Astrocyte (in vitro differentiated cells and primary cell): ENCODE measurements at regions not wholly inside any gene's neighbourhood (a gene's known extent, or its start where the extent isn't known, plus 50 kb on each side); places are given as distances from the start of the nearest gene placed in this dataset.
"Not testable (repeated sequence)": the region's sequence is repeated elsewhere in the genome, so short reads cannot be mapped to it uniquely, and the experiment has no call there.

ENCODE experiments used
- DNase-seq: peaks from one replicate; pipeline ENCODE4 v3.0.0-alpha.2; 2010; ENCODE audit warnings: low read depth
- FAIRE-seq: peaks from 2 replicates; lab custom pipeline; 2011; peaks lifted over from hg19 to GRCh38; lab: Jason Lieb, UNC
- H2AFZ ChIP-seq: 2 replicates; pipeline ENCODE4 v1.6.0; 2012; ENCODE audit warnings: low read depth, low read length, inconsistent platforms
- H3K27ac ChIP-seq: 2 replicates; pipeline ENCODE4 v1.5.1; 2011; ENCODE audit warnings: low read depth, low read length, inconsistent platforms
- H3K27me3 ChIP-seq: 2 replicates; pipeline ENCODE4 v1.6.0; 2011; ENCODE audit warnings: low read length, inconsistent platforms; ENCODE audit not compliant: insufficient read depth
- H3K36me3 ChIP-seq: 2 replicates; pipeline ENCODE4 v1.5.1; 2011; ENCODE audit warnings: low read length, inconsistent platforms; ENCODE audit not compliant: insufficient read depth
- H3K4me1 ChIP-seq: 2 replicates; pipeline ENCODE4 v1.5.1; 2011; ENCODE audit warnings: low read length, inconsistent platforms; ENCODE audit not compliant: insufficient read depth
- H3K4me2 ChIP-seq: 2 replicates; pipeline ENCODE4 v1.6.0; 2012; ENCODE audit warnings: low read length, inconsistent platforms
- H3K4me3 ChIP-seq: 2 replicates; pipeline ENCODE4 v1.5.1; 2011; ENCODE audit warnings: low read depth, mild to moderate bottlenecking, low read length, inconsistent platforms; ENCODE audit not compliant: insufficient read depth
- H3K79me2 ChIP-seq: 2 replicates; pipeline ENCODE4 v1.6.0; 2012; ENCODE audit warnings: mild to moderate bottlenecking, low read length, inconsistent platforms; ENCODE audit not compliant: insufficient read depth
- H3K9ac ChIP-seq: 2 replicates; pipeline ENCODE4 v1.6.0; 2012; ENCODE audit warnings: mild to moderate bottlenecking, low read length, inconsistent platforms
- H3K9me3 ChIP-seq: 2 replicates; pipeline ENCODE4 v1.5.1; 2012; ENCODE audit warnings: low read depth, mild to moderate bottlenecking, low read length, inconsistent platforms; ENCODE audit not compliant: insufficient read depth
- H4K20me1 ChIP-seq: 2 replicates; pipeline ENCODE4 v1.6.0; 2012; ENCODE audit warnings: low read length, inconsistent platforms; ENCODE audit not compliant: insufficient read depth
- H3K27ac Mint-ChIP-seq: one replicate; pipeline ENCODE4 v1.8.0; 2021; ENCODE audit warnings: mild to moderate bottlenecking, mixed read lengths; ENCODE audit not compliant: unreplicated experiment
- H3K27me3 Mint-ChIP-seq: one replicate; pipeline ENCODE4 v1.8.0; 2021; ENCODE audit warnings: low read depth, mixed read lengths; ENCODE audit not compliant: unreplicated experiment
- H3K36me3 Mint-ChIP-seq: one replicate; pipeline ENCODE4 v1.8.0; 2021; ENCODE audit warnings: low read depth, mixed read lengths; ENCODE audit not compliant: unreplicated experiment
- H3K4me1 Mint-ChIP-seq: one replicate; pipeline ENCODE4 v1.8.0; 2021; ENCODE audit warnings: low read depth, mixed read lengths; ENCODE audit not compliant: unreplicated experiment
- H3K4me3 Mint-ChIP-seq: one replicate; pipeline ENCODE4 v1.8.0; 2021; ENCODE audit warnings: mild to moderate bottlenecking, moderate library complexity, mixed read lengths; ENCODE audit not compliant: unreplicated experiment
- H3K9me3 Mint-ChIP-seq: one replicate; pipeline ENCODE4 v1.8.0; 2021; ENCODE audit warnings: mild to moderate bottlenecking, mixed read lengths; ENCODE audit not compliant: unreplicated experiment
- CTCF ChIP-seq: IDR thresholded peaks from 2 replicates; pipeline ENCODE4 v1.5.1; 2011; ENCODE audit warnings: low read depth, mild to moderate bottlenecking, inconsistent platforms, low read length, moderate library complexity; ENCODE audit not compliant: insufficient read depth
- EZH2 ChIP-seq: IDR thresholded peaks from 2 replicates; pipeline ENCODE4 v1.6.1; 2012; ENCODE audit warnings: mild to moderate bottlenecking, low read length, inconsistent platforms; ENCODE audit not compliant: insufficient read depth

- H3K4me2 ChIP-seq: no peak overlapping the region
- H3K27me3 ChIP-seq: no peaks in the 10 kb centered on the region
- H3K9me3 Mint-ChIP-seq: peaks cover 2% of the 10 kb centered on the region
- no peaks in the 10 kb centered on the region for H3K36me3 ChIP-seq
- DNase-seq (no peak), FAIRE-seq (no peak)
- no peaks in the 10 kb centered on the region for H3K27me3 Mint-ChIP-seq
- H3K36me3 Mint-ChIP-seq: no peaks in the 10 kb centered on the region
- H3K4me3 Mint-ChIP-seq: no peak overlapping the region
- TF ChIP-seq EZH2: no peak
- TF ChIP-seq CTCF: no peak
- H2AFZ ChIP-seq: no peak overlapping the region
- no peaks in the 10 kb centered on the region for H4K20me1 ChIP-seq
- H3K9me3 ChIP-seq: no peaks in the 10 kb centered on the region
- H3K27ac Mint-ChIP-seq: no peak overlapping the region
- no peak overlapping the region for H3K27ac ChIP-seq
- no peaks in the 10 kb centered on the region for H3K79me2 ChIP-seq
- peaks cover 9% of the 10 kb centered on the region for H3K4me1 ChIP-seq
- H3K4me1 Mint-ChIP-seq: peaks cover 15% of the 10 kb centered on the region
- no peak overlapping the region for H3K9ac ChIP-seq
- no peak overlapping the region for H3K4me3 ChIP-seq
These were observed 239.0 kb upstream of the PTGER4 start for GRCh38 chr5:40440746-40441145.

DNA sequence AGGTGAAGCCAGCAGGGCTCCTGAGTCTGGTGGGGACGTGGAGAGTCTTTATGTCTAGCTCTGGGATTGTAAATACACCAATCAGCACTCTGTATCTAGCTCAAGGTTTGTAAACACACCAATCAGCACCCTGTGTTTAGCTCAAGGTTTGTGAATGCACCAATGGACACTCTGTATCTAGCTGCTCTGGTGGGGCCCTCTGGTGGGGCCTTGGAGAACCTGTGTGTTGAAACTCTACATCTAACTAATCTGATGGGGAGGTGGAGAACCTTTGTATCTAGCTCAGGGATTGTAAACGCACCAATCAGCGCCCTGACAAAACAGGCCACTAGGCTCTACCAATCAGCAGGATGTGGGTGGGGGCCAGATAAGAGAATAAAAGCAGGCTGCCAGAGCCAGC lies 240.6 kb upstream of the PTGER4 start:
- not testable (repeated sequence) for H3K36me3 Mint-ChIP-seq, FAIRE-seq, H3K27me3 Mint-ChIP-seq

DNA sequence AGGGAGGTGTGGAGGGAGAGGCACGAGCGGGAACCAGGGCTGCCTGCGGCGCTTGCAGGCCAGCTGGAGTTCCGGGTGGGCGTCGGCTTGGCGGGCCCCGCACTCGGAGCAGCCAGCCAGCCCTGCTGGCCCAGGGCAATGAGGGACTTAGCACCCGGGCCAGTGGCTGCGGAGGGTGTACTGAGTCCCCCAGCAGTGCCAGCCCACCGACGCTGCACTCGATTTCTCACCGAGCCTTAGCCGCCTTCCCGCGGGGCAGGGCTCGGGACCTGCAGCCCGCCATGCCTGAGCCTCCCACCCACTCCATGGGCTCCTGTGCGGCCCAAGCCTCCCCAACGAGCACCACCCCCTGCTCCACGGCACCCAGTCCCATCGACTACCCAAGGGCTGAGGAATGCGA lies 241.1 kb upstream of the PTGER4 start:
- peaks cover 15% of the 10 kb centered on the region for H3K4me1 Mint-ChIP-seq
- H3K4me1 ChIP-seq, H3K4me3 Mint-ChIP-seq, H3K27me3 Mint-ChIP-seq, H3K36me3 Mint-ChIP-seq, H2AFZ ChIP-seq, H3K27me3 ChIP-seq, H4K20me1 ChIP-seq, FAIRE-seq, H3K9ac ChIP-seq, H3K27ac ChIP-seq, H3K79me2 ChIP-seq, H3K4me2 ChIP-seq, H3K9me3 ChIP-seq, DNase-seq, H3K27ac Mint-ChIP-seq, H3K36me3 ChIP-seq, H3K9me3 Mint-ChIP-seq, H3K4me3 ChIP-seq: not testable (repeated sequence)

More for the DNA sequence above, 240.6 kb upstream of the PTGER4 start:
- not testable (repeated sequence) for H3K27me3 ChIP-seq, DNase-seq, H3K9ac ChIP-seq, H3K4me1 ChIP-seq, H3K9me3 ChIP-seq, H3K4me2 ChIP-seq, H3K4me3 ChIP-seq, H3K27ac Mint-ChIP-seq, H3K4me3 Mint-ChIP-seq, H3K79me2 ChIP-seq, H3K9me3 Mint-ChIP-seq, H4K20me1 ChIP-seq, H2AFZ ChIP-seq, H3K36me3 ChIP-seq, H3K27ac ChIP-seq
- H3K4me1 Mint-ChIP-seq: peaks cover 15% of the 10 kb centered on the region

GRCh38 chr5:40437452-40437861 lies 242.3 kb upstream of the PTGER4 start:
- Histone ChIP-seq H3K4me2 (peak overlapping the region; percentile 45), H3K27ac (no peak overlapping the region), H2AFZ (no peak overlapping the region), H3K4me1 (peaks cover 9% of the 10 kb centered on the region), H3K27me3 (no peaks in the 10 kb centered on the region), H3K9ac (no peak overlapping the region), H3K9me3 (no peaks in the 10 kb centered on the region), H4K20me1 (no peaks in the 10 kb centered on the region), H3K36me3 (no peaks in the 10 kb centered on the region), H3K79me2 (no peaks in the 10 kb centered on the region), H3K4me3 (no peak overlapping the region)
- TF ChIP-seq EZH2 (no peak), CTCF (no peak)
- Mint-ChIP-seq H3K27me3 (no peaks in the 10 kb centered on the region), H3K27ac (peak overlapping the region; percentile 12), H3K4me1 (peaks cover 14% of the 10 kb centered on the region), H3K9me3 (peaks cover 2% of the 10 kb centered on the region), H3K36me3 (no peaks in the 10 kb centered on the region), H3K4me3 (no peak overlapping the region)
- peak; percentile 59 for DNase-seq
- no peak for FAIRE-seq
